B cell (primary cell): ENCODE measurements at regions not wholly inside any gene's neighbourhood (a gene's known extent, or its start where the extent isn't known, plus 50 kb on each side); places are given as distances from the start of the nearest gene placed in this dataset.

ENCODE experiments used
- EZH2 ChIP-seq: IDR thresholded peaks from 2 replicates; pipeline ENCODE4 v1.6.1; 2012; ENCODE audit warnings: borderline replicate concordance, low read depth, mild to moderate bottlenecking, moderate library complexity, low read length; ENCODE audit not compliant: insufficient read depth, poor library complexity, severe bottlenecking
- TF ChIP-seq, protein P1 (sequence below): fragments of 200-600 bp; IDR thresholded peaks from one replicate; pipeline ENCODE4 v1.8.0; 2022; ENCODE audit warnings: antibody characterized with exemption, mild to moderate bottlenecking

DNA sequence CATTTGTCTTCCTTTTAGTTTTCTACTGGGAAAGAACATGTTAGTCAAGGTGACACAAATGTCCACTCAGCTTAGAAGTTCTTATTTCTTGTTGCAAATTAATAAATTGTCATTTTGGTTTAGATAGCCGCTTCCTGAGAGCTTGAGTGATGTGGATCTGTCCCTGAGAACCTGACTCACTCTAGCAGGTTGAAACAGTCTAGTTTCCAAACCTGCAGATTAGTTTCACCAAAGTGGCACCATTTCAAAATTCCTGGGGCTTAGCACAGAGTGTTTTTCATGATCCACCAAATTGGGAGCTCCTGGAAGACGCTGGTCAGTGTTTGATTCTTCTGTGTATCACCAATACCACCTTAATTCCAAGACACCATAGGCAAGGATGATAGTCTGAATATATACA lies 119.4 kb upstream of the TSC22D1 start:
- TF ChIP-seq, protein P1, sequence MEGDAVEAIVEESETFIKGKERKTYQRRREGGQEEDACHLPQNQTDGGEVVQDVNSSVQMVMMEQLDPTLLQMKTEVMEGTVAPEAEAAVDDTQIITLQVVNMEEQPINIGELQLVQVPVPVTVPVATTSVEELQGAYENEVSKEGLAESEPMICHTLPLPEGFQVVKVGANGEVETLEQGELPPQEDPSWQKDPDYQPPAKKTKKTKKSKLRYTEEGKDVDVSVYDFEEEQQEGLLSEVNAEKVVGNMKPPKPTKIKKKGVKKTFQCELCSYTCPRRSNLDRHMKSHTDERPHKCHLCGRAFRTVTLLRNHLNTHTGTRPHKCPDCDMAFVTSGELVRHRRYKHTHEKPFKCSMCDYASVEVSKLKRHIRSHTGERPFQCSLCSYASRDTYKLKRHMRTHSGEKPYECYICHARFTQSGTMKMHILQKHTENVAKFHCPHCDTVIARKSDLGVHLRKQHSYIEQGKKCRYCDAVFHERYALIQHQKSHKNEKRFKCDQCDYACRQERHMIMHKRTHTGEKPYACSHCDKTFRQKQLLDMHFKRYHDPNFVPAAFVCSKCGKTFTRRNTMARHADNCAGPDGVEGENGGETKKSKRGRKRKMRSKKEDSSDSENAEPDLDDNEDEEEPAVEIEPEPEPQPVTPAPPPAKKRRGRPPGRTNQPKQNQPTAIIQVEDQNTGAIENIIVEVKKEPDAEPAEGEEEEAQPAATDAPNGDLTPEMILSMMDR: no peak
- TF ChIP-seq EZH2: no peak
